Activated CD8-positive, alpha-beta memory T cell treated with anti-CD3 and anti-CD28 coated beads, Interleukin-2, amount 50 U/mL, for 24 hours (primary cell): ENCODE measurements at regions not wholly inside any gene's neighbourhood (a gene's known extent, or its start where the extent isn't known, plus 50 kb on each side); places are given as distances from the start of the nearest gene placed in this dataset.

Source experiments
- DNase-seq: peaks from one replicate; pipeline ENCODE4 v3.0.0-alpha.2; 2020; ENCODE audit errors: extremely low read depth

DNA sequence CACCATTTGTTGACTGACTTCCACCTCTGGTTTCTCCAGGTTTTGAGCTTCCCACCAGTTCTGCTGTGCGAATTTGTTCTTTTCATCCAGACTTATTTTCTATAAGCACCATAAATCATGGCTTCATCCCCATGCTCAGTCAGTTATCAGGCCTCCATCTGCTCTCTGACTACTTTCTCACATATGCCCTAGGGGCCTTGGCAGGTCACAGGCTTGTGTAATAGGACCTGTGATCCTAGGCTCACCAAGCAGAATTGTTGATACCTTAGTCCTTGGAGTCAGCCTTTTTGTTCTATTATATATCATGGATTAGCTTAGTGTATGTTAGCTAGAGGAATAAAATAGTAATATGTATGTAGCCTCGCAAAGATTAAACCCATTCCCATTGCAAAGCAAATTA, 284.2 kb upstream of the TANK start:
- no peak for DNase-seq

DNA sequence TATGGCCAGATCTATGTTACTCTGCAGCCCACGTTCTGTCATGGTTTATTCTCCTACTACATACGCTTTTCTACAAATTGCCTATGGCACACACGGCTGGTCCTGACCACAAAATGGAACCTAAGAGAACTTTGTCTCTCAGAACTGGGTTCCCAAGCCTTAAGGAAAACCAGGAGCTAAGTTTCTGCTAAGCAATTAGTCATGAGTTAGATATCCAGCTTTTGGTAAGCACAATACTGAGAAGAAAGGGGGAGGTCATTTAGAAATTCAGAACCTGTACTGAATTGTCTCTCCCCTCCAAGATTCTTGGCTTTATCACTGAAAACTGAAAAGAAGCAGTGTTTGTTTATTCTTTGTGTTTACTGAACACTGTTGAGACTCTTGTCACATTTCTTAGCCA, 283.5 kb upstream of the TANK start:
- DNase-seq: no peak

DNA sequence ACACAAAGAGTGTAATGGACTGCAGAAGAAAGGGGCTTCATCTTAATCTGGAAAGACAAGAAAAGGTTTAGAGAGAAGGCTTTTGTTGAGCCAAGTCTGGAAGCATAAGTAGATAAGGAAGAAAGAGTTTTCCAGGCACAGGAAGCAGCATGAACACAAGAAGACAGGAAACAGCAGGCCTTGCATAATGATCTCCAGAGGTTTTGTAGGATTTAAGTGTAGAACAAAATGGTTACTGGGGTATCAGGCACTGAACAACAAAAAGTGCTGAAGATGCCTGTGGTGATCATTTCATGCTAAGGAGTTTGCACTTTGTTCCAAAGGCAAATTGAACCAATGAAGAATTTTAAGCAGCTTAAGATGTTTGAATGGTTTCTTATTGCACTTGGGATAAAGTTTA, 281.6 kb upstream of the TANK start:
- no peak for DNase-seq

DNA sequence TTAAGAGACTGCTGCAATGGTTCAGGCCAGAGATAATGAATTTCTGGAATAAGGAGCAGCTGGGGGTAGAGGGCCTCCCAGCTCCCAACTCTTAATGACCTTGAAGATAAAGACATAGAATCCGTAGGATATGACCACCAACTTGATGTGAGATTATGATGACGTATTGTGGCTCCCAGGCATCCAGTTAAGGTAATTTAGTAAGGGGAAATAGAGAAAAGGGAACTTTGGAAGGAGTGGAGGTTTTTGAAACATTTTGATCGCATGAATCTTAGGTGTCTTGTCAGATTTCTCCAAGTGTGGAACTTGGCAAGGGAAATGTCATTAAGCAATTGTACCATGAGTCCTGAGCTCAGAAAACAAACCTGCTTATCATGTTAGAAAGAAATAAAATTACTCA, 277.3 kb upstream of the TANK start:
- no peak for DNase-seq

GRCh38 chr2:160884056-160884455, 276.2 kb upstream of the TANK start:
- DNase-seq: no peak

DNA sequence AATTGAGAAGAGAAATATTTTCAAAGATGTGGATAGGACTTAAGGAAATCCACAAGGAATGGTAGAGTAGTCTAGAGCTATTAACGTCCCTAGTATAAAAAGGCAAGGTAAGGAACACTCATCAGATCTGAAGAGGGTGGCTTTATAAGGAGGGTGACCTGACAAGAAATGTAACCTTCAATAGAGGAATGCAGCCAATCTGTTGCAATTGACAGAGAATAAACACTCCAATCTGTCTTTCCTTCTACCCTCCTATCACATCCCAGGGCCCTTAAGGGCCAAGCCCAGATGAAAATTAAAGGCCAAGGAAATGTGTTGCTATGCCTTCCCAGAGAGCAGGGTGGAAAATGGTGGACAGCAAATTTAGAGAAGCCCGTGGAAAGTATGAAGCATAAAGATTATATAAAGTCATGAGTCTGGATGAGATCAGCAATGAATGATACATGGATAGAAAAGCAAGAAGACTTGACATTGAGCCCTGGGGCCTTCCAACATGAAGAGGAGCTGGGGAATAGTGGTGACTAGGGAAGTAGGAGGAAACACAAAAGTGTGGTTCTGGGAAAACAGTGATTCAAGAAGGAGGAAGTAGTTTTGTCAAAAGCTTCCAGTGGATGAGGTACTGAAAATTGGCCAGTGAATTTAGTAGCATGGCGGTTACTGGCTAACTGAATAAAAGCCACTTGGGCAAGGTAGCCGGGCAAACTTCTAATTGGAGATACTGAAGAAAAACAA, 270.6 kb upstream of the TANK start:
- no peak for DNase-seq

- no peak for DNase-seq
Measured at GRCh38 chr2:160890667-160891352, 269.4 kb upstream of the TANK start.

- DNase-seq: no peak
Measured at GRCh38 chr2:160891353-160891740, 268.9 kb upstream of the TANK start.

GRCh38 chr2:160892204-160892603, 268.0 kb upstream of the TANK start:
- no peak for DNase-seq

DNA sequence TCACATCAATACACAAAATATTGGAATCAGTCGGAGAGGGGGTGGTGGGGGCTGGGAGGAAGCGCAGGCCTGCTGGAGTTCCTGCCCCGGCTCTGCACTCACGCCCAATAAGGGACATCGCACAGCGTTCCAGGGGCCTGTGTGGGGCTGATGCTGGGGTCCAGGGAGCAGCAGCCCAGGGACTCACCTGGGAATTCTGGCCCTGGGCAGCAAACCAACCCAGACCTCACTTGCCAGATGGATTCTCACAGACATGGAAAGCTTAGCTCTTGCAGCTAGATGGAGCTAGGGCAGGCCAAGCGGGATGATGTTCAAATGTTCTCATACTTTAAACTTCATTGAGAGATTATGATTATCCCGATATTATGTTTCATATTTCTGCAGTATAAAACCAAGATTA, 266.6 kb upstream of the TANK start:
- no peak for DNase-seq

- DNase-seq: no peak
Measured at GRCh38 chr2:160898581-160899307, 261.5 kb upstream of the TANK start.

DNA sequence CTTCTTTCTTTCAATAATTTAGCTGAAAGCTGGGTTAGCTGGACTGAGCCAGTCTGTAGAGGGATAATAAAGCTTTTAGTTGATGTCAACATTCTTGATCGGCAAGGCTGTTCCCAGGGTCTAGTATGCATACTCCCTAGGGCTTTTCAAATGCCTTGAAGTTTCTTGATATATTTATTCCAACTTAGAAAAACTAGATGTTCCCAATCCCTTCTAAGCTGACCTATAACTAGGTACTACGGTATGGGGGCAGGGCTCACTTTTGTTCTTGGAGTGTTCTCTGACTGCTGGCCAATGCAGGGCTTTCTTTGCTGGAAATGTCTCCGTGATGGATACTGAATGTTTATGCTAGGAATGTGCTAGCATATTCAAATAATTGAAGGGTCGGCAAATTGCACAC, 258.6 kb upstream of the TANK start:
- no peak for DNase-seq

DNA sequence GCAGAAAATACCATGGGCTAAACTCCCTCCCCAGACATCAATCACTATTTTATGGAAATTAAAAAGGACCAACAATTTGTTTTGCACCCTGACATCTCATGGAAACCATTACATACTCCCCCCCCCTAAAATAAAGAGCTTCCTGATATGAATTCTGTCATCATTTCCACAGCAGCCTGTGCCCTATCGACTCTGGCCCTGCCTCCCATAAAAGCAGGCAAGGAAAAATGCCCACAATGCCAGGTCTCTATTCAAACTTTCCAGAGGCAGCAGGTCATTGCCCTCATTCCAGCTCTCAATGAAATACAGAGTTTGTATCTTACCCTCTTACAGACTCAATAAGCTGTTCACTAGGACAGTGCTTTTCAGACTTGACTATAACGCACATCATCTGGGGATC, 254.4 kb upstream of the TANK start:
- no peak for DNase-seq

DNA sequence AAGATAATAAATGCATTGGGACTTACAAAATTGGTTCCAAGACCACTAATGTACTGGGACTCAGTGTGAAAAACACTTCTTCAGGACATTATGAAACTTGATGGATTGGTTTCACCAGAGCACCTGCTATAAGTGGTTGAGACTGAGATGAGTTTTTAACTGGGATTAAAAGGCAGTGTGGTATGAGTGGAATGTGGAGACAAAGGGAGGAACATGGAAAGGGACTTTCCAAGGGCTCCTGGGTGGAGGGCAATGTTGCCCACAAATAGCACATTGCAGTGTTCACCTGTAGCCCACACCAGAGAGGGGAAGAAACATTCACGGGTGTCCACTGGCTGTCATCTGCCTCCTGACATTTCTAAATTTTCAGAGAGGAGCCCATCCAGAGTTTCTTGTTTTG, 253.3 kb upstream of the TANK start:
- no peak for DNase-seq

DNA sequence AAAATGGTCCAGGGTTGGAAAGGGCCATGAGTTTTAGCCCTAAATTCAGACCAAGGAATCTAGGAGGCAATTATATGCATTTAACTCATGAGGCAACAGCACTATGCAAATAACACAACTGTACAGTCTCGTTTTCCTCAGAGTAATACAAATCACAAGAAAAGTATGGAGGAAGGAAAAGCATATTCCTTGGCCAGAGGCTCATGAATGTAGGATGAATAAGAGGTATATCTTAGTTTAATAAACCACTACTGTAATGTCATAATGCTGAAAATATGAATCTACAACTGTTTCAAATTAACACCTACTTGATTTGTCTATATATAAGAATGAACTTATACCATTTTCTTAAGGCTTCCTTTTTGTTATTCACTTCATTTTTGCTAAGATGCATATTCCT, 252.5 kb upstream of the TANK start:
- no peak for DNase-seq

- no peak for DNase-seq
Measured at GRCh38 chr2:160908157-160908556, 252.1 kb upstream of the TANK start.

DNA sequence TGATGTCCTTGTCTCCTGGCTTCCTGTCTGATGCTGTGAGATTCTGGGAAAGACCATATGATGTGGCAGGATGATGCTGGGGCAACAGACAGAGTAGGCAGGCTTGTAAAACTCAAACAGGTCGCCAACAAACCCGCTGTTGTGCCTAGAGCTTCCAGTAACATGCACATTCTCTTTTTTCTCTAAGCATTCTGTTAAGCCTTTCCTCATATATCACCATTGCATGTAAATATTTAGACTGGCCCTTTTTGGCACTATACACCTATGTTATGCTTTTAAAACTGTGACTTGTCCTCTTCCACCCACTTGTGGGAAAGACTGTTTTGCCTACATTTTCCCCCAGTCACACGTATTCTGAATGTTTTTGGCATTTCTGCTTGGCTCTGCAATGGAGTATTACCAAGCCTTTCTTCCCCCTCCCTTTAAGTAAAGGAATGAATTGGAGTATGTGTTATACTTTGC, 250.4 kb upstream of the TANK start:
- DNase-seq: no peak

GRCh38 chr2:160910681-160911080, 249.5 kb upstream of the TANK start:
- DNase-seq: no peak

DNA sequence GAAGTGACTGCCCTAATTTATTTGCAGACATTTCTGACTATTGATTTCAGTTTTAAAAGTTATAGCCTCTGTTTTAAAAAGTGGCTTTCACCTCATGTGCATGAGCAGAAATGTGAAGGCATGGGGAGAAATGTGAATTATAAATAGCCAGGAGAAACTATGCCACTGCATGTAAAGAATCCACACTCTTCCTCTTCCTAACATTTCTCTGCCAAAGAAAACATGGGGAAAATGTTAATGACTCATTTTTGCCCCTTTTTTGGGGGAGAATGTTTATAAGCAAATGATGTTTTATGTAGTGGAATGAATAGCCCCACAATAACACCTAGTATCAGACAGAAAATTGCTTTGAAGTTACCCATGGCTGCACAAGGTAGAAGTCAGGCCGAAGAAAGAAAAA, 249.0 kb upstream of the TANK start:
- no peak for DNase-seq

DNA sequence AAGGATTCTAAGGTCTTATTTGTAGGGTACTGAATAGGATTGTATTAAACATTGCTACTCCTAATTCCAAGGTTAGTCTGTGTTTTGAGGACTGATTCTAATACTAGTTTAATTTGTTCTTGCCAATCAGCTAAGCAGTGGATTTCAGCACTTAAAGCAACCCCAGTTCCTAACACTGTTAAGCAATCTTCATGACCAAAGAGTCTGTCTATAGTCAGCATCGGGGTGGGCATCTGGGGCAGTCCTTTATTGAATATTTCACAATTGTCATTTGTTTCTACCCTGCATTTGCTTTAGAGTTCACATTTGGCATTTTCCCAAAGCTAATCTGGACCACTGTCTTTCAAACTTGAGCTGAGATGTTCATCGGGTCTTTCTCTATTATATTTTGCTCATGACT, 248.0 kb upstream of the TANK start:
- DNase-seq: no peak

DNA sequence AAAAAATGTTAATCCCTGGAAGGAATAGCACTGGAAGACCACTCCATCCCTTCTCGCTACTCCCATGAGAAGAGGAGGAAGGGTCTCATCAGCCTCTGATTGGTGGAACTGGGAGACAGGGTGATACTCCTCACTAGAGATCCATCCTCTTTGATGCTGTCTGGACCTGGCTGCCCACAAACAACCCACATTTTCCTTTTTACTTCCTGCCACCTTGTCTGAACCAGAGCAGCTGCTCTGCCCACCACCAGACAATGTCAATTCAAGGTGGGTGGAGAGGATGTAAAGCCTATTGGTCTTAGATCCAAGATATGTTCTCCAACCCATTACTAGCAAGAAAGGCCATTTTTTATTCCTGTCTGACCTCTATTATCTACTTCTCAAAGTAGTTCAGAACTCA, 246.9 kb upstream of the TANK start:
- no peak for DNase-seq

DNA sequence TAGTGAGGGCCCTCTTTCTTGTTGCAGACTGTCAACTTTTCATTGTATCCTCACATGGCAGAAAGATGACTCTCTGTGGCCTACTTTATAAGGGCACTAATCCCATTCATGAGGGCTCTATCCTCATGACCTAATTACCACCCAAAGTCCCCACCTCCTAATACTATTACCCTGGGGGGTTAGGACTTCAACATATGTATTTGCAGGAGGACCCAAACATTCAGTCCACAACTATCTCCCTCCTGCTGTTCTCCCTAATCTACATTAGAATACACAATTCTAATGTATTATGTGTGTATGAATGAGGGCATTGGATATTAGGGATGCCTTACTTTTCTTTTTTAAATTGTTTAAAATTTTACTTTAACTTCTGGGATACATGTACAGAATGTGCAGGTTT, 246.0 kb upstream of the TANK start:
- DNase-seq: no peak

- no peak for DNase-seq
Measured at GRCh38 chr2:160916300-160916699, 243.9 kb upstream of the TANK start.
